Tongue (tissue), 1 donor: ENCODE measurements at regions not wholly inside any gene's neighbourhood (a gene's known extent, or its start where the extent isn't known, plus 50 kb on each side); places are given as distances from the start of the nearest gene placed in this dataset.

ENCODE experiments used
- DNase-seq: peaks from one replicate; pipeline ENCODE4 v3.0.0-alpha.2; 2015

DNA sequence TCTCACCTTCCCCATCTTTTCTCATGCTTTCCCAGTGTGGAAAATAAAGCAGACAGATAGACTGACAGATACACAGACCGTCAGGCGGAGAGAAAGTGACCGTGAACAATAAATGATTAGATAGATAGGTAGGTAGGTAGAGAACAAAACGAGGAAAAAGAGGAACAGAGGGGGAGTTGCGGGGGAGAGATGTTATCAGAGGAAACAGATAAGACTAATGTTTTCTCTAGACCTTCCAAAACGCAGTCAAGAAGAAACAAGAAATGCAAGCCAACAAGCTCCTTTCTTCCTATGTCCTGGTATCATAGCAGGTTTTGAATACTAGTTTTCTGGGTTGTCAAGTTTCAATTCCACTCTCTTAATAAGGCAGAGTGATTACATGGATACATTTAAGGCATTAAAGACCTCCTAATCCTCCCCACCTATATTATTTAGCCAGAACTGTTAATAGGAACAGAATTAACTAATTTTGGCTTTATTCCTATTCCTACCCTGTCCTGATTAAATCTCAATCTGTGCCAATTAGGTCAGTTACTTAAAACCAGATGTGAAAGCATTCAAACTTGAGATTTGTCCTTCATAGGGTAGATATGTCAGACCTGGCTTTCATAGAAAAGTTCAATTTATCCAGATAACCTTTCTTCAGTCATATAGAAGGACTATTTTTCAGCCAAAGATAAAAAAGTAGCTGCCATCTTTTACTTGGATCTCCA lies 89.0 kb upstream of the PTPRR start:
- no peak for DNase-seq

GRCh38 chr12:71008616-71009015 lies 88.1 kb upstream of the PTPRR start:
- DNase-seq: no peak

GRCh38 chr12:71007781-71008404 lies 87.4 kb upstream of the PTPRR start:
- DNase-seq: no peak

- no peak for DNase-seq
These were observed 86.5 kb upstream of the PTPRR start for GRCh38 chr12:71007020-71007419.

GRCh38 chr12:71005166-71005565 lies 84.6 kb upstream of the PTPRR start:
- no peak for DNase-seq

GRCh38 chr12:71004578-71004977 lies 84.0 kb upstream of the PTPRR start:
- DNase-seq: no peak

- no peak for DNase-seq
These were observed 80.2 kb upstream of the PTPRR start for GRCh38 chr12:71000748-71001147.

- no peak for DNase-seq
These were observed 79.7 kb upstream of the PTPRR start for GRCh38 chr12:71000255-71000654.

GRCh38 chr12:70994217-70994788 lies 73.8 kb upstream of the PTPRR start:
- peak; percentile 51 for DNase-seq

- DNase-seq: no peak
These were observed 68.7 kb upstream of the PTPRR start for GRCh38 chr12:70989232-70989631.

DNA sequence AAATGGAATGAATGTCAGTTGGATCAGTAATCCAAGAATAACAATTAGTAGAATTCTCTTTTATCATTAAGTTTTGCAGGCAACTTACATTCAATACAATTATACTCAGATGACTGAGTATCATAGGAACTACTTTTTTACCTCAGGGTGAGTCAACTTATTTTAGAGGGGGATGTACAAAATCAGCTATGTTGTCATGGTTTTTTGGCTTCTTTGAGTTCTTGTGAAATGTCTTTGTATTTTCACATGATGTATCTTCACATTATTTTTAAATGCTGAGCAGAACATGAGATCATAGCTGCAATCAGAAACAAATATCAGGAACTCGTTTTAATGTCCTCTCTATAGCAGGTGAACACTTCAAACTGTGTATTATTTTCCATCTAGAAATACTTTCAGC lies 65.3 kb upstream of the PTPRR start:
- DNase-seq: no peak

DNA sequence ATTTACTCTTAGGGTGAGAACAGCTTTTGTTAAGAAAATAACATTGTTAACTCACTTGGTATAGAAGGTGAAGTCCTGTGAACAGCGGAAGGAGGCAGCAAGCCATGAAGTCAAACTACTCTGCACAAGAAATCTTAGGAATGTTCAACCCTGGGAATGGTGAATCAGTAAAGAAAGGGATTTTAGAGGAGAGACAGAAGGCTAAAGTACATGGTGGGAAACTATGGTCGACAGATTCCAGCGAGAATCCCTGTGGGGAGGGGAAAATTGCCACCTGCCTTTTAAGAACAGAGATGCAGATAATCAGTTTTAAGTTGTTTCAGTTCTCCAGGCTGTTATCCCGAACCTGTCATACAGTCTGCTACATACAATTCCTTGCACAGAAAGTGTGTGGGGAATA lies 63.2 kb upstream of the PTPRR start:
- DNase-seq: no peak

GRCh38 chr12:70982991-70983390 lies 62.5 kb upstream of the PTPRR start:
- DNase-seq: no peak

DNA sequence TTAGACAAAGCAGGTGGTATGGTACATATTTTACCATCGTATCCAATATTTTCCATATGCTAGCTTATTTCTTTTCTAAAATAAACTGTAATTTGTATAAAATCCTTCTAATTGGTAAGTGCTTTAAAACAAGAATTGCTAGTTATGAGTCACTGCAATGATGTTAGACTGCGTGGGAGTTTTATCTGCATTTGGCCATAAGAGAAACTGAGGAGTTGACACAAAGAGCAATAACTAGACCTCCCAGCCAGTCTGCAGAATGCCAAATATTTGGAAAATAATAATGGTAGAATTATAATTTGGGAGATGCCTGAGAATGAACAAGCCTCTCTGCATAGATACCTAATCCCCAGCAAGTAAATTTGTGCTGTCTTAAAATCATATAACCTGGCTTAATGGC lies 61.7 kb upstream of the PTPRR start:
- DNase-seq: no peak

DNA sequence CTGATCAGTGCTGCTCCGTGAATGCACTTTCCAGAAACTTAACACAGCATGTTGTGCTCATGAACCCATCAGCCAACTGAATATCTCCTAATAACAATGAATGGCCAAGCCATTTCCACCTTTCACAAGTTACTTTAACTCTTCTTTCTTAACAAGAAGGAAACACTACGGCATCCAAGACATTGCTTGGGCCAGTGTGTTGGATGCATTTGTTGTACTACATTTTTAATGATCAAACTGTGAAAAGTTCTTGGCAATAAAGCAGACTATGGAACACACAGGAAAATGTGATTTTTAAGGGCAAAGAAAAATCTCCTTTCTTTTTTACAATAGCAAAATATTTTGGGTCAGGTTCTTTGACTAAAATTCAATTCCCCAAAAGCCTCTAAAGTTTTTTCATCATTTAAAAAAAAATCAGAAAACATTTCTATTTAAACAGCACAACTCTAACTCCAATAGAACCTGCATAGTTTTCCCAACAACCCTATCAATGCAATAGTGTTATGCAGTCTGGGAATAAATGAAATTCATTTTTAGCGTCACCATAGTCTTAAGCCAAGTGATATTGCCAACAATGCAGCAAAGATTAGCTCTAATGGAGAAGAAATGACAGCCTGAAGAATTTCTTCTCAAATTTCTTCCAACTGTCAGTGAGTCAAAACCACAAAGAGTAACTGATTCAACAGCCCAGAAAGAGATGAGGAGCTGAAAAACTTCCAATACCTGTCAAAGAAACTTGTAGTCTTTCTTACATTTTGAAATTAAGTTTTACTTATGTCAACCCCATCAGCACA lies 50.7 kb upstream of the PTPRR start:
- peak; percentile 52 for DNase-seq
